Trophoblast cell (in vitro differentiated cells and primary cell): ENCODE measurements at regions not wholly inside any gene's neighbourhood (a gene's known extent, or its start where the extent isn't known, plus 50 kb on each side); places are given as distances from the start of the nearest gene placed in this dataset.

Experiments
- DNase-seq, 2 donors: peaks; one replicate each; pipeline ENCODE4 v3.0.0-alpha.2; 2016
- H2AFZ ChIP-seq: 2 replicates; pipeline ENCODE4 v1.6.1; 2013; ENCODE audit warnings: low read length, moderate library complexity, mild to moderate bottlenecking; ENCODE audit not compliant: insufficient read depth, poor library complexity
- H2AK5ac ChIP-seq: 2 replicates; pipeline ENCODE4 v1.6.1; 2013; ENCODE audit warnings: mild to moderate bottlenecking, low read length
- H2BK120ac ChIP-seq: 2 replicates; pipeline ENCODE4 v1.6.1; 2013; ENCODE audit warnings: low read length, mild to moderate bottlenecking, moderate library complexity; ENCODE audit not compliant: insufficient read depth, poor library complexity
- H2BK12ac ChIP-seq: 2 replicates; pipeline ENCODE4 v1.6.1; 2013; ENCODE audit warnings: mild to moderate bottlenecking, low read length, moderate library complexity
- H2BK5ac ChIP-seq: 2 replicates; pipeline ENCODE4 v1.6.1; 2013; ENCODE audit warnings: low read length, low read depth, moderate library complexity, mild to moderate bottlenecking; ENCODE audit not compliant: poor library complexity
- H3K14ac ChIP-seq: 2 replicates; pipeline ENCODE4 v1.6.1; 2013; ENCODE audit warnings: mild to moderate bottlenecking, low read length
- H3K18ac ChIP-seq: 2 replicates; pipeline ENCODE4 v1.6.1; 2013; ENCODE audit warnings: mild to moderate bottlenecking, low read length
- H3K23ac ChIP-seq: 2 replicates; pipeline ENCODE4 v1.6.1; 2013; ENCODE audit warnings: low read length
- H3K27ac ChIP-seq: 2 replicates; pipeline ENCODE4 v1.5.1; 2013; ENCODE audit warnings: low read depth, mild to moderate bottlenecking, inconsistent platforms, low read length, moderate library complexity
- H3K27me3 ChIP-seq: 2 replicates; pipeline ENCODE4 v1.6.1; 2013; ENCODE audit warnings: inconsistent platforms, mild to moderate bottlenecking, low read length, moderate library complexity; ENCODE audit not compliant: insufficient read depth
- H3K36me3 ChIP-seq, 2 experiments: 1 replicate in 1 of 2; 2 replicates in 1 of 2; pipeline ENCODE4 v1.6.1; 2013; ENCODE audit warnings: low read length in 2 of 2, mild to moderate bottlenecking in 2 of 2, moderate library complexity in 1 of 2; ENCODE audit not compliant: insufficient read depth in 2 of 2, control insufficient read depth in 1 of 2
- H3K4ac ChIP-seq: 2 replicates; pipeline ENCODE4 v1.6.1; 2013; ENCODE audit warnings: low read depth, mild to moderate bottlenecking, low read length, moderate library complexity
- H3K4me1 ChIP-seq, 2 experiments: 1 replicate in 1 of 2; 2 replicates in 1 of 2; pipeline ENCODE4 v1.6.1; 2013; ENCODE audit warnings: low read length in 2 of 2, mild to moderate bottlenecking in 2 of 2, moderate library complexity in 1 of 2; ENCODE audit not compliant: insufficient read depth in 2 of 2, control insufficient read depth in 1 of 2
- H3K4me2 ChIP-seq: 2 replicates; pipeline ENCODE4 v1.6.1; 2013; ENCODE audit warnings: inconsistent platforms, mild to moderate bottlenecking, low read length, moderate library complexity
- H3K4me3 ChIP-seq: 2 replicates; pipeline ENCODE4 v1.5.1; 2013; ENCODE audit warnings: mild to moderate bottlenecking, low read depth, low read length, inconsistent platforms
- H3K79me1 ChIP-seq: one replicate; pipeline ENCODE4 v1.6.1; 2013; ENCODE audit warnings: low read length
- H3K79me2 ChIP-seq: 2 replicates; pipeline ENCODE4 v1.6.1; 2013; ENCODE audit warnings: low read length, mild to moderate bottlenecking; ENCODE audit not compliant: control insufficient read depth, insufficient read depth, poor library complexity
- H3K9ac ChIP-seq: 2 replicates; pipeline ENCODE4 v1.6.1; 2013; ENCODE audit warnings: mild to moderate bottlenecking, low read length
- H3K9me3 ChIP-seq: 2 replicates; pipeline ENCODE4 v1.6.1; 2013; ENCODE audit warnings: low read depth, mild to moderate bottlenecking, control low read depth, inconsistent platforms, low read length; ENCODE audit not compliant: insufficient read depth
- H4K12ac ChIP-seq: 2 replicates; pipeline ENCODE4 v1.6.1; 2013; ENCODE audit warnings: low read depth, mild to moderate bottlenecking, low read length, moderate library complexity
- H4K8ac ChIP-seq: 2 replicates; pipeline ENCODE4 v1.6.1; 2013; ENCODE audit warnings: low read depth, mild to moderate bottlenecking, low read length, moderate library complexity
- H4K91ac ChIP-seq: one replicate; pipeline ENCODE4 v1.6.1; 2013; ENCODE audit warnings: low read depth, mild to moderate bottlenecking, low read length, moderate library complexity
- WGBS: extraction: QIAGEN DNeasy Blood & Tissue Kit; methylation state at CpG from one replicate; pipeline ENCODE4 v1.1.7; 2013; ENCODE audit warnings: missing lambda C conversion rate; ENCODE audit not compliant: insufficient read length, insufficient coverage; ENCODE audit errors: extremely low coverage; 5-methylcytosine and 5-hydroxymethylcytosine counted together

- Histone ChIP-seq H3K14ac (no peak overlapping the region), H4K12ac (no peak overlapping the region), H3K36me3 (no peaks in the 10 kb centered on the region), H2BK5ac (no peak overlapping the region), H3K9me3 (no peaks in the 10 kb centered on the region), H3K23ac (no peak overlapping the region), H2AK5ac (no peak overlapping the region), H3K27ac (no peak overlapping the region), H4K91ac (no peak overlapping the region), H3K79me1 (no peaks in the 10 kb centered on the region), H3K4ac (no peak overlapping the region), H3K79me2 (no peaks in the 10 kb centered on the region), H3K4me3 (no peak overlapping the region), H4K8ac (no peak overlapping the region), H2AFZ (no peak overlapping the region), H3K18ac (no peak overlapping the region), H3K4me2 (no peak overlapping the region), H3K9ac (no peak overlapping the region), H3K4me1 (no peaks in the 10 kb centered on the region), H2BK120ac (no peak overlapping the region), H3K27me3 (no peaks in the 10 kb centered on the region), H2BK12ac (no peak overlapping the region)
- DNase-seq: no peak
- WGBS: no CpG with 5 or more reads among the region's 1 CpG
These were observed 376.4 kb upstream of the ZEB2 start for GRCh38 chr2:144896341-144896740.

- Histone ChIP-seq H3K9me3 (no peaks in the 10 kb centered on the region), H3K18ac (no peak overlapping the region)
- WGBS: no CpG with 5 or more reads among the region's 8 CpGs
These were observed 375.0 kb upstream of the ZEB2 start for GRCh38 chr2:144894612-144895599.

GRCh38 chr2:144893464-144893863 is 373.5 kb upstream of the ZEB2 start:
- Histone ChIP-seq H4K91ac (no peak overlapping the region), H3K27me3 (no peaks in the 10 kb centered on the region), H3K79me1 (no peaks in the 10 kb centered on the region), H3K9ac (no peak overlapping the region), H3K4ac (no peak overlapping the region), H3K27ac (no peak overlapping the region), H2BK120ac (no peak overlapping the region), H2AFZ (no peak overlapping the region), H3K36me3 (no peaks in the 10 kb centered on the region), H3K4me1 (no peaks in the 10 kb centered on the region), H2BK5ac (no peak overlapping the region), H4K8ac (no peak overlapping the region), H3K23ac (no peak overlapping the region), H2BK12ac (no peak overlapping the region), H3K4me2 (no peak overlapping the region), H4K12ac (no peak overlapping the region), H3K18ac (no peak overlapping the region), H3K9me3 (no peaks in the 10 kb centered on the region), H3K4me3 (no peak overlapping the region), H3K14ac (no peak overlapping the region), H2AK5ac (no peak overlapping the region), H3K79me2 (no peaks in the 10 kb centered on the region)
- DNase-seq: no peak
- no CpG with 5 or more reads among the region's 4 CpGs for WGBS

More at GRCh38 chr2:144894612-144895599, 375.0 kb upstream of the ZEB2 start:
- no peak overlapping the region for H3K14ac ChIP-seq
- H2BK120ac ChIP-seq: no peak overlapping the region
- no peak overlapping the region for H3K23ac ChIP-seq
- H2AFZ ChIP-seq: no peak overlapping the region
- no peak overlapping the region for H3K4me2 ChIP-seq
- H3K36me3 ChIP-seq: no peaks in the 10 kb centered on the region
- no peak overlapping the region for H3K27ac ChIP-seq
- DNase-seq: no peak
- H4K12ac ChIP-seq: no peak overlapping the region
- no peak overlapping the region for H3K9ac ChIP-seq
- no peak overlapping the region for H2AK5ac ChIP-seq
- no peak overlapping the region for H3K4ac ChIP-seq
- no peaks in the 10 kb centered on the region for H3K79me2 ChIP-seq
- no peaks in the 10 kb centered on the region for H3K79me1 ChIP-seq
- no peak overlapping the region for H4K8ac ChIP-seq
- no peaks in the 10 kb centered on the region for H3K27me3 ChIP-seq
- H2BK5ac ChIP-seq: no peak overlapping the region
- H3K4me1 ChIP-seq: no peaks in the 10 kb centered on the region
- H2BK12ac ChIP-seq: no peak overlapping the region
- H4K91ac ChIP-seq: no peak overlapping the region
- no peak overlapping the region for H3K4me3 ChIP-seq

GRCh38 chr2:144890828-144891227 is 370.9 kb upstream of the ZEB2 start:
- no peak overlapping the region for H3K4ac ChIP-seq
- no peak overlapping the region for H4K91ac ChIP-seq
- no peak overlapping the region for H2BK120ac ChIP-seq
- no peaks in the 10 kb centered on the region for H3K36me3 ChIP-seq
- H3K9me3 ChIP-seq: no peaks in the 10 kb centered on the region
- H4K12ac ChIP-seq: no peak overlapping the region
- H2BK5ac ChIP-seq: no peak overlapping the region
- H3K18ac ChIP-seq: no peak overlapping the region
- no peak overlapping the region for H3K4me2 ChIP-seq
- DNase-seq: no peak
- no peaks in the 10 kb centered on the region for H3K79me2 ChIP-seq
- no peaks in the 10 kb centered on the region for H3K79me1 ChIP-seq
- H2AFZ ChIP-seq: no peak overlapping the region
- no peak overlapping the region for H3K27ac ChIP-seq
- no peaks in the 10 kb centered on the region for H3K27me3 ChIP-seq
- no CpG with 5 or more reads among the region's 1 CpG for WGBS
- no peak overlapping the region for H2BK12ac ChIP-seq
- no peaks in the 10 kb centered on the region for H3K4me1 ChIP-seq
- no peak overlapping the region for H3K4me3 ChIP-seq
- H4K8ac ChIP-seq: no peak overlapping the region
- H3K14ac ChIP-seq: no peak overlapping the region
- no peak overlapping the region for H3K9ac ChIP-seq
- no peak overlapping the region for H3K23ac ChIP-seq
- no peak overlapping the region for H2AK5ac ChIP-seq
